HG03108 (cell line): ENCODE measurements at regions not wholly inside any gene's neighbourhood (a gene's known extent, or its start where the extent isn't known, plus 50 kb on each side); places are given as distances from the start of the nearest gene placed in this dataset.
"Not testable (repeated sequence)": the region's sequence is repeated elsewhere in the genome, so short reads cannot be mapped to it uniquely, and the experiment has no call there.

Experiments
- ATAC-seq: cut with Tn5 transposase; IDR thresholded peaks from one replicate; pipeline ENCODE4 v1.9.1; 2021; ENCODE audit warnings: moderate library complexity; ENCODE audit not compliant: unreplicated experiment

- ATAC-seq, result no peak
These were observed 737.9 kb upstream of the ZNF608 start for GRCh38 chr5:125484272-125484741.

DNA sequence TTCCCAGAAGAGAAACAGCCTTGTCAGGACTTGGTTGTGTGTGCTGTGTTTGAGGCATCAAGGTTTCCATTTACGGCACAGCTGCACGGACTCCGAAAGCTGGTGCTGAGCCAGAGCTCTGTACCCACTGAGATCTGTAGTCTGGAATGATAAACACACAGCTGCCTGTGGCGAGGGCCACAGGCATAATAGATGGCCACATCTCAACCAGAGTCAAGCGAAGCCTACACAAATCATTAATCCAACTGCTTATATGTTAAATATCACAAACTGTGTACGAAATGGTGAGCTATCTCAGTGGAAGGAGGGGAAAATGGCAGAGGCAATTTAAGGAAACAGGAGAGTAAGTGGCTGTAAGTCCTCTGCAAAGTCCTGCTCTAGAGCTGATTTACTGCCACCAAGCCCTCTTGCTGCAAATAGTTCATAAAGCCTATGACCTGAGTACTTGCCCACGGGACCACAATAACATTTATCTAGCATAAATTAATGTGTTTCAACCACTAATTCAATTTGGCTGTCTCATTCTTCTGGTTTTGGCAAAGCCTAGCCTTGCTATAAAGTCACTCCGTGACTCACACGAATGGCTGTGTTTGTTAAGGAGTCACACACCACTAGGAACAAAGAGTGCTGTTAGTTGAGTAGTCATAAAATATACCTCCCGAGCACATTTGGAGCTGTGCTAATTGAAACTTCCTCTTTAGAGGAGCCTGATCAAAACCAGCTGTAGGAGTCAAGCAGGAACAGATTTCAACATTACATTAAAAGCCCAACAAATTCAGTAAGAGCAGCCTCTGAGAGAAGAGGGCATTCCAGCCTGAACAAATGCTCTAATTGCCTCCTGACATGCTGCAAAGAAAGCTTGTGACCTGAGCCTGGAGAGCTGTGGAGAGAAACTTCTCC, 738.6 kb upstream of the ZNF608 start:
- no peak for ATAC-seq

GRCh38 chr5:125485771-125486170, 739.3 kb upstream of the ZNF608 start:
- ATAC-seq, result no peak

- no peak for ATAC-seq
These were observed 740.2 kb upstream of the ZNF608 start for GRCh38 chr5:125486634-125487033.

- no peak for ATAC-seq
These were observed 740.8 kb upstream of the ZNF608 start for GRCh38 chr5:125487231-125487630.

- ATAC-seq, result not testable (repeated sequence)
These were observed 741.2 kb upstream of the ZNF608 start for GRCh38 chr5:125487652-125488051.

DNA sequence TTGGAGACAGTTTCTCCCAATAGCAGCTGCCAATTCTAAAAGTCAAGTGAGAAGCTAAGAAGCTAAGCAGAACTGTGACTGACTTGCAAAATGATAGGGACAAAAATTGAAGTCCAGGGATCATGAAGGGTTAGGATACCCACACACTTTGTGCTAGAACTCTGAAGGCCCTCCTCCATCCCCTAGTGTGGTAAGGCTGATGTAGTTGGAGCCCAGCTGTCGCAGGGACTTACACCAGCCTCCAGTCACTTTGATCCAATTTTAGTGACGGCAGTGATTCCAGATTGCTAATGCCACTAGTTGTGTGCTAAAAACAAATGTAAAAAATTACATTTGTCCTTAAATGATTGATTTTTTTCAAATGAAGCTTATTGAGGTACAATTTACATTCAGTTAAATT, 742.7 kb upstream of the ZNF608 start:
- ATAC-seq, result no peak

DNA sequence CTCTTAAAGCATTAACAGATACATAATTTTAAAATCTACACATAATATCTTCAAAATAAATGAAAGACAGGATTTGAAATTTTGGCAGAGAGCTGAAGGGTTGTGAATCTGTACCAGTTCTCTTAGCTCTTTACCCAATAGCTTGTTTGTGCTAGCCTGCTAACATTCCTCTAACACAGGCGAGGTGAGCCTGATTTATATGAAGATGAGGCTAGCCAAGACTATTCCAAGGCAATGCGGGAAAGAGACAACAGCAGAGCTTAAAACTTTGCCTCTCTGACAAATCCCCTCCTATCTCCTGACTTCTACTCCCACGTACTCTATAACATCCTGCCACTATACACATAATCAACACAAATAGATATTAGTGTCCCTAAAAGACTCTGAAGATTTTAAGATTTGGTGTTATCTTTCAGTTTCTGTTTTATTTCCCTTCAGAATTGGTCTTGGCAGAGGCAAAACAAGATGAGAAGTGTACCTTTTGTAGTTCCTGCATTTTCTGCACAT, 745.6 kb upstream of the ZNF608 start:
- ATAC-seq, result no peak

- no peak for ATAC-seq
These were observed 746.5 kb upstream of the ZNF608 start for GRCh38 chr5:125492977-125493376.

DNA sequence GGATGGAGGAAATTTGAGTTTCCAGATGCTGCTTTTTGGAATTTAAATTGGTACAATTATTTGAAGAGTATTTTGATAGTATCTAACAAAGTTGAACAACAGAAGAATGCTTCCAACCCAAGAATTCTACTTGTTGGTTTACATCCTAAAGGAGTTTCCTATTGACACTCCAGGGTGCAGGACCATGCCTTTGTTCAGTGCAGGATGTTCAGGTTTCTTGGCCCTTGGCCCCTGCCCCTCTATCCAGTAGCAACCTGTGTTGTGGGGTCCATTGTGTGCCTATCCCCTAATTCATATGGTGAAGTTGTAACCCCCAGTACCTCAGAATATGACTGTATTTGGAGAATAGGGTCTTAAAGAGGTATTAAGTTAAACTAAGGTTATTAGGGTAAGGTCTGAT, 750.0 kb upstream of the ZNF608 start:
- no peak for ATAC-seq

DNA sequence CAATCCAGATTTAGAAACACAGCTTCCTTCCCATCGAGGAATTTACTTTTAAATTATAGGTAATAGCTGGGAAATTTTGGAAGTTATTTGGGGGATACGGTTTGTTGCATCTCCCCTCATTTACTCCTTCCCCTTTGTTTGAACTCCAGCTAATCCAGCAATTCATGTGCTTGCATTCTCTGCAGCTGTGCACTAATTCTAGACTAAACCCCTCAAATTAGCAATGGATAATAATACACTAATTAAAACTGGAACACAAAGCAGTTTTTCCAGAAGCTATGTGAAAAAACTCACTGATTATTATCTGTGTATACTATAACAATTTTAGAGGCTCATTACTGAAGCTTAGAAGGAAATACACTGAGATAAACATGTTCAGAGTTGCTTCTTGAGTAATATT, 751.2 kb upstream of the ZNF608 start:
- ATAC-seq, result no peak

- no peak for ATAC-seq
These were observed 753.3 kb upstream of the ZNF608 start for GRCh38 chr5:125499636-125500332.

GRCh38 chr5:125501396-125501795, 755.0 kb upstream of the ZNF608 start:
- no peak for ATAC-seq

DNA sequence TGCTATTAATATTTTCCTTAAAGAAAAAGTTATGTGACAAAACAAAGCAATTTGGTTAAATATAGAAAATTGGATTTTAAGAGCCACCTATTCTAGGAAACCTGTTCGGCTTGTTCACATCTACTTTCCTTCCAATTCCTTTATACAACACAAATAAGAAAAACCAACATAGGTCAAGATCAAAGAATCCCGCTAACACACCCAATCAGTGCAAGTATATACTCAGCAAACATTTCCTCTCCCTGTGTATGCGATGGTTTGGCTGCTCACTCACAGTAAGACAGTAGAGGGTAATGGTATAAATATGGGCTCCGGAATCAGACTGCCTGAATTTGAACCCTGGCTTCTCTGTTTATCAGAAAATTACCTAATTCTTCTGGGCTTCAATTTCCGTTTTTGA, 757.5 kb upstream of the ZNF608 start:
- no peak for ATAC-seq

- ATAC-seq, result no peak
These were observed 758.7 kb upstream of the ZNF608 start for GRCh38 chr5:125505115-125505514.

GRCh38 chr5:125506124-125506523, 759.7 kb upstream of the ZNF608 start:
- ATAC-seq, result no peak

DNA sequence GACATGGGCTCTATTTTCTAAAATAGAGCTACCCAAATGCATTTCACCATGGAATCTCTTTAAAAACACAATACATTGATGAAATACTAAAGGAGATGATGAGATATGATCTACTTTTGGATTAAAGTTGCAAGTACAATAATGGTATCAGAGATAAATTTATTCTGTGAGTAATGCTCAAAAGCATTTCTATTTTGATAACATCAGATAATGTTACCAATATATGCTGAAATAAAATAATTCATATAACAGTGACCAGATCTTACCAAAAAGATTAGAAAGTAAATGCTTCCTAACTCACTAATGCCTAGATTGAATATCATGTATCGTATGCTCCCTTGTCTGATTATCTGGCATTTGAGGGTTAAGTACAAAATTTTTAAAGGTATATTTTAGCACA, 761.8 kb upstream of the ZNF608 start:
- ATAC-seq, result no peak

GRCh38 chr5:125510651-125511050, 764.2 kb upstream of the ZNF608 start:
- ATAC-seq, result no peak

- ATAC-seq, result no peak
These were observed 771.6 kb upstream of the ZNF608 start for GRCh38 chr5:125517973-125518550.

- no peak for ATAC-seq
These were observed 774.9 kb upstream of the ZNF608 start for GRCh38 chr5:125521289-125521688.

DNA sequence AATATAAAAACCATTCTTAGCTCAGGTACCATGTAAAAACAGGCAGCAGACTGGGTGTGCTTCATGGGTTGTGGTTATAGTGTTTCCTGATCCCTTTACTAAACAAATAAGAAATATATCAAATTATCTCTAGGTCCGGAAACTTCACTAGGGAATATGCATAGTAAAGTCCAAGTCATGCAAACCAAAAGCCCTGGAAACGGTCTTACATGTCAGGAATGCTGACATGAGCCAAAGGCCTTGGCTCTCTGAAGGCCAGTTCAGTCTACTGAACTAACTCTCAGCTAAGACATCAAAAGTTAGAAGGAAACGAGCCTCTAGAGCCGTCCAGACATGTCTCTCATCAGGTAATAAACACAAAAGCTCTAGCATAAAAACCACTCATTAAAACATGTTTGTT, 778.9 kb upstream of the ZNF608 start:
- no peak for ATAC-seq

DNA sequence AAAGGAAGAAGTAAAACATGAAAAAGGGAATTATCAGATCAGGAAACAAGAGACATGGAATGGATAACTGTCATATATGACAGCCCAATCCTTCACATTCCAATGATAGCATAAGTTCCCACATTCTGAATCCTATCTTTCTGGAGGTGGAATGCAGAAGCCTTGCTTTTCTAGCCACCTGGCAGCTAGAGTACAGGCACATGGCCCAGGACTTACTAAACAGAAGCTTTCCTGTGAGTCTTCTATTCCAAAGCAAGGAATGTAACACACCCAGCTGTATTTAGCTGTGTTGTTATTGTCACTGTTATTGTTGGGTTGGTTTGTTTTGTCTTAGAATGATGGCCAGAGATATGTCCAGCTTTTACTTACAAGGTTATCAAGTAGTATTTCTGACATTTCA, 780.5 kb upstream of the ZNF608 start:
- no peak for ATAC-seq
